HG02981 (cell line): ENCODE measurements at regions not wholly inside any gene's neighbourhood (a gene's known extent, or its start where the extent isn't known, plus 50 kb on each side); places are given as distances from the start of the nearest gene placed in this dataset.
A peak's percentile ranks its signal among the peaks of the same experiment; 100 is the strongest.
"Not testable (repeated sequence)": the region's sequence is repeated elsewhere in the genome, so short reads cannot be mapped to it uniquely, and the experiment has no call there.

Experiments
- ATAC-seq: cut with Tn5 transposase; IDR thresholded peaks from one replicate; pipeline ENCODE4 v1.9.1; 2021; ENCODE audit warnings: mild to moderate bottlenecking, moderate library complexity; ENCODE audit not compliant: unreplicated experiment

- no peak for ATAC-seq
Observed at GRCh38 chr14:22313172-22313801, 275.7 kb downstream of the DAD1 start.

GRCh38 chr14:22311636-22312035 lies 277.4 kb downstream of the DAD1 start:
- ATAC-seq: no peak

- ATAC-seq: no peak
Observed at GRCh38 chr14:22305607-22306006, 283.4 kb downstream of the DAD1 start.

GRCh38 chr14:22304326-22304725 lies 284.7 kb downstream of the DAD1 start:
- no peak for ATAC-seq

- ATAC-seq: no peak
Observed at GRCh38 chr14:22303589-22304195, 285.3 kb downstream of the DAD1 start.

GRCh38 chr14:22300646-22301045 lies 288.4 kb downstream of the DAD1 start:
- ATAC-seq: no peak

- ATAC-seq: no peak
Observed at GRCh38 chr14:22297376-22297775, 291.6 kb downstream of the DAD1 start.

- ATAC-seq: no peak
Observed at GRCh38 chr14:22296722-22297121, 292.3 kb downstream of the DAD1 start.

- no peak for ATAC-seq
Observed at GRCh38 chr14:22296088-22296487, 292.9 kb downstream of the DAD1 start.

GRCh38 chr14:22291406-22291805 lies 297.6 kb downstream of the DAD1 start:
- ATAC-seq: no peak

- ATAC-seq: no peak
Observed at GRCh38 chr14:22289570-22289969, 299.5 kb downstream of the DAD1 start.

GRCh38 chr14:22285991-22286390 lies 303.0 kb downstream of the DAD1 start:
- no peak for ATAC-seq

GRCh38 chr14:22282949-22283348 lies 306.1 kb downstream of the DAD1 start:
- ATAC-seq: no peak

- ATAC-seq: no peak
Observed at GRCh38 chr14:22282417-22282816, 306.6 kb downstream of the DAD1 start.

- ATAC-seq: not testable (repeated sequence)
Observed at GRCh38 chr14:22281447-22281874, 307.6 kb downstream of the DAD1 start.

- no peak for ATAC-seq
Observed at GRCh38 chr14:22280497-22281316, 308.3 kb downstream of the DAD1 start.

GRCh38 chr14:22276913-22277816 lies 311.9 kb downstream of the DAD1 start:
- no peak for ATAC-seq

- no peak for ATAC-seq
Observed at GRCh38 chr14:22271838-22272799, 316.9 kb downstream of the DAD1 start.

GRCh38 chr14:22268875-22269274 lies 320.1 kb downstream of the DAD1 start:
- ATAC-seq: peak; percentile 71

- ATAC-seq: no peak
Observed at GRCh38 chr14:22266683-22267082, 322.3 kb downstream of the DAD1 start.
